OCI-LY7 (cell line): ENCODE measurements at regions not wholly inside any gene's neighbourhood (a gene's known extent, or its start where the extent isn't known, plus 50 kb on each side); places are given as distances from the start of the nearest gene placed in this dataset.

Experiments used
- BruUV-seq: library from RNA; stranded (reverse); fragments of 400-500 nt; replicated peaks from 2 replicates; lab custom pipeline; 2021; lab: Mats Ljungman, UMichigan
- CTCF ChIA-PET: fragments of 300-600 bp; sonication (Branson Sonifier 250); formaldehyde crosslinking; loops from one replicate; lab custom pipeline; 2022; ENCODE audit warnings: antibody characterized with exemption; ENCODE audit not compliant: unreplicated experiment; lab: Charles Lee
- POLR2A ChIA-PET: fragments of 300-600 bp; sonication (Branson Sonifier 250); formaldehyde crosslinking; loops from one replicate; lab custom pipeline; 2022; ENCODE audit warnings: antibody characterized with exemption; lab: Charles Lee
- DNase-seq: peaks from one replicate; pipeline ENCODE4 v3.0.0-alpha.2; 2015; ENCODE audit warnings: low spot score
- H2AFZ ChIP-seq: fragments of 200-600 bp; sonication (generic), shearing (Covaris generic); 2 replicates; pipeline ENCODE4 v1.6.1; 2014; ENCODE audit warnings: mild to moderate bottlenecking, antibody characterized with exemption, low read length, moderate library complexity
- H3K27ac ChIP-seq: fragments of 200-600 bp; sonication (generic); 2 replicates; pipeline ENCODE4 v1.5.1; 2014; ENCODE audit warnings: mixed run types, low read depth, mild to moderate bottlenecking, moderate library complexity, low read length, inconsistent platforms; ENCODE audit not compliant: poor library complexity, severe bottlenecking
- H3K36me3 ChIP-seq: fragments of 200-600 bp; sonication (generic); 2 replicates; pipeline ENCODE4 v1.6.1; 2014; ENCODE audit warnings: mild to moderate bottlenecking, antibody characterized with exemption, low read length, moderate library complexity, mixed read lengths; ENCODE audit not compliant: insufficient read depth
- H3K4me1 ChIP-seq: fragments of 200-600 bp; sonication (generic); 2 replicates; pipeline ENCODE4 v1.5.1; 2014; ENCODE audit warnings: mild to moderate bottlenecking, low read length; ENCODE audit not compliant: insufficient read depth, poor library complexity, severe bottlenecking
- H3K4me2 ChIP-seq: fragments of 200-600 bp; sonication (generic); 2 replicates; pipeline ENCODE4 v1.6.1; 2014; ENCODE audit warnings: mild to moderate bottlenecking, low read length
- H3K4me3 ChIP-seq: fragments of 200-600 bp; sonication (generic); 2 replicates; pipeline ENCODE4 v1.5.1; 2014; ENCODE audit warnings: mild to moderate bottlenecking, low read depth, low read length; ENCODE audit not compliant: poor library complexity, severe bottlenecking
- H3K79me2 ChIP-seq: fragments of 200-600 bp; sonication (generic); 2 replicates; pipeline ENCODE4 v1.6.1; 2016; ENCODE audit warnings: low read depth, mild to moderate bottlenecking, low read length, moderate library complexity, mixed read lengths; ENCODE audit not compliant: insufficient read depth
- H3K9me2 ChIP-seq: fragments of 200-600 bp; sonication (generic); 2 replicates; pipeline ENCODE4 v1.6.1; 2016; ENCODE audit warnings: mild to moderate bottlenecking, low read length, mixed read lengths; ENCODE audit not compliant: insufficient read depth
- H3K9me3 ChIP-seq: fragments of 200-600 bp; sonication (generic); 2 replicates; pipeline ENCODE4 v1.6.1; 2014; ENCODE audit warnings: mild to moderate bottlenecking, mixed run types, low read length, mixed read lengths
- H4K20me1 ChIP-seq: fragments of 200-600 bp; sonication (generic); 2 replicates; pipeline ENCODE4 v1.6.1; 2014; ENCODE audit warnings: mild to moderate bottlenecking, antibody characterized with exemption, low read length, moderate library complexity, mixed read lengths; ENCODE audit not compliant: insufficient read depth
- CTCF ChIP-seq: fragments of 200-600 bp; sonication (generic); conservative IDR thresholded peaks from 2 replicates; pipeline ENCODE4 v1.5.1; 2014; ENCODE audit warnings: mild to moderate bottlenecking, antibody characterized with exemption, low read length, moderate library complexity, mixed read lengths
- EZH2phosphoT487 ChIP-seq: fragments of 200-600 bp; sonication (generic); IDR thresholded peaks from 2 replicates; pipeline ENCODE4 v1.6.1; 2018; ENCODE audit warnings: low read depth, borderline replicate concordance, mild to moderate bottlenecking, mixed run types, antibody characterized with exemption, low read length, moderate library complexity, mixed read lengths
- intact Hi-C: fragments of 100-400 bp; cut with micrococcal nuclease; formaldehyde crosslinking; loops from one replicate; pipeline ENCODE4 v1.10.0; 2022; ENCODE audit not compliant: unreplicated experiment

GRCh38 chr3:144363856-144364255 is 392.2 kb downstream of the DIPK2A start:
- no peaks in the 10 kb centered on the region for H4K20me1 ChIP-seq
- no peaks in the 10 kb centered on the region for H3K9me2 ChIP-seq
- H3K9me3 ChIP-seq, result no peaks in the 10 kb centered on the region
- no peak overlapping the region for H2AFZ ChIP-seq
- POLR2A ChIA-PET, result no interaction called here
- H3K4me1 ChIP-seq, result no peaks in the 10 kb centered on the region
- H3K4me2 ChIP-seq, result no peak overlapping the region
- intact Hi-C loops, result no loop called here
- H3K36me3 ChIP-seq, result no peaks in the 10 kb centered on the region
- TF ChIP-seq CTCF (no peak), EZH2phosphoT487 (no peak)
- no TSS peak for BruUV-seq
- no peak for DNase-seq
- H3K27ac ChIP-seq, result no peak overlapping the region
- H3K79me2 ChIP-seq, result no peaks in the 10 kb centered on the region
- no peak overlapping the region for H3K4me3 ChIP-seq
- CTCF ChIA-PET, result no interaction called here

- Histone ChIP-seq H3K36me3 (no peaks in the 10 kb centered on the region), H3K4me1 (no peaks in the 10 kb centered on the region), H2AFZ (no peak overlapping the region), H3K27ac (no peak overlapping the region), H4K20me1 (no peaks in the 10 kb centered on the region), H3K4me3 (no peak overlapping the region), H3K4me2 (no peak overlapping the region), H3K79me2 (no peaks in the 10 kb centered on the region), H3K9me3 (no peaks in the 10 kb centered on the region), H3K9me2 (no peaks in the 10 kb centered on the region)
- intact Hi-C loops, result no loop called here
- POLR2A ChIA-PET, result no interaction called here
- no peak for TF ChIP-seq EZH2phosphoT487
- no peak for TF ChIP-seq CTCF
- no peak for DNase-seq
- no TSS peak for BruUV-seq
- CTCF ChIA-PET, result no interaction called here
Observed at GRCh38 chr3:144364737-144365136, 393.1 kb downstream of the DIPK2A start.

- no TSS peak for BruUV-seq
- CTCF ChIA-PET, result no interaction called here
- POLR2A ChIA-PET, result no interaction called here
Observed at GRCh38 chr3:144369129-144369879, 397.7 kb downstream of the DIPK2A start.

More at GRCh38 chr3:144369129-144369879, 397.7 kb downstream of the DIPK2A start:
- Histone ChIP-seq H3K27ac (no peak overlapping the region), H2AFZ (no peak overlapping the region), H3K79me2 (no peaks in the 10 kb centered on the region), H3K4me1 (no peaks in the 10 kb centered on the region), H3K9me3 (no peaks in the 10 kb centered on the region), H3K9me2 (no peaks in the 10 kb centered on the region), H3K36me3 (no peaks in the 10 kb centered on the region), H3K4me2 (no peak overlapping the region), H3K4me3 (no peak overlapping the region), H4K20me1 (no peaks in the 10 kb centered on the region)
- TF ChIP-seq CTCF (no peak), EZH2phosphoT487 (no peak)
- no peak for DNase-seq
- intact Hi-C loops, result no loop called here
